LNCAP (cell line): ENCODE measurements at regions not wholly inside any gene's neighbourhood (a gene's known extent, or its start where the extent isn't known, plus 50 kb on each side); places are given as distances from the start of the nearest gene placed in this dataset.

Source experiments
- CTCF ChIP-seq: fragments of 450-650 bp; IDR thresholded peaks from 2 replicates; pipeline ENCODE4 v1.5.1; 2017; ENCODE audit warnings: mild to moderate bottlenecking

GRCh38 chr1:187971851-187972250 lies 1143.1 kb downstream of the PLA2G4A start:
- no peak for TF ChIP-seq CTCF

- TF ChIP-seq CTCF: no peak
Observed at GRCh38 chr1:187977298-187977697, 1148.5 kb downstream of the PLA2G4A start.

GRCh38 chr1:187985145-187985896 lies 1156.6 kb downstream of the PLA2G4A start:
- TF ChIP-seq CTCF: no peak

- TF ChIP-seq CTCF: no peak
Observed at GRCh38 chr1:187985897-187986654, 1157.3 kb downstream of the PLA2G4A start.

GRCh38 chr1:187987236-187987776 lies 1158.6 kb downstream of the PLA2G4A start:
- no peak for TF ChIP-seq CTCF

GRCh38 chr1:187991944-187992343 lies 1163.2 kb downstream of the PLA2G4A start:
- no peak for TF ChIP-seq CTCF

GRCh38 chr1:187996780-187997179 lies 1168.0 kb downstream of the PLA2G4A start:
- TF ChIP-seq CTCF: no peak
